NCI-H1105 (cell line): ENCODE measurements at regions not wholly inside any gene's neighbourhood (a gene's known extent, or its start where the extent isn't known, plus 50 kb on each side); places are given as distances from the start of the nearest gene placed in this dataset.
A peak's percentile ranks its signal among the peaks of the same experiment; 100 is the strongest.

Experiments
- DNase-seq: peaks from one replicate; lab custom pipeline; 2025; lab: John Stamatoyannopoulos, UW

GRCh38 chr6:95660544-95660943 lies 83.2 kb downstream of the MANEA start:
- DNase-seq: no peak

DNA sequence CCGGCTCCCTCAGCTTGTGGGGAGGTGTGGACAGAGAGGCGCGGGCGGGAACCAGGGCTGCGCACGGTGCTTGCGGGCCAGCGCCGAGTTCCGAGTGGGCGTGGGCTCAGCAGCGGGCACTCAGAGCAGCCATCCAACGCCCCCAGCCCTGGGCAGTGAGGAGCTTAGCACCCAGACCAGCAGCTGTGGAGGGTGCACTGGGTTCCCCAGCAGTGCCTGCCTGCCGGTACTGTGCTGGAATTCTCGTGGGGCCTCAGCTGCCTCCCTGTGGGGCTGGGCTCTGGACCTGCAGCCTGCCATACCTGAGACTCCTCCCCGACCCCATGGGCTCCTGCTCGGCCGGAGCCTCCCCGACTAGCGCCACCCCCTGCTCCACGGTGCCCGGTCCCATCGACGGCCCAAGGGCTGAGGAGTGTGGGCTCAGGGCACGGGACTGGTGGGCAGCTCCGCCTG lies 92.7 kb downstream of the MANEA start:
- DNase-seq: no peak

- DNase-seq: no peak
These were observed 98.8 kb downstream of the MANEA start for GRCh38 chr6:95676011-95676628.

GRCh38 chr6:95679981-95680380 lies 102.6 kb downstream of the MANEA start:
- no peak for DNase-seq

DNA sequence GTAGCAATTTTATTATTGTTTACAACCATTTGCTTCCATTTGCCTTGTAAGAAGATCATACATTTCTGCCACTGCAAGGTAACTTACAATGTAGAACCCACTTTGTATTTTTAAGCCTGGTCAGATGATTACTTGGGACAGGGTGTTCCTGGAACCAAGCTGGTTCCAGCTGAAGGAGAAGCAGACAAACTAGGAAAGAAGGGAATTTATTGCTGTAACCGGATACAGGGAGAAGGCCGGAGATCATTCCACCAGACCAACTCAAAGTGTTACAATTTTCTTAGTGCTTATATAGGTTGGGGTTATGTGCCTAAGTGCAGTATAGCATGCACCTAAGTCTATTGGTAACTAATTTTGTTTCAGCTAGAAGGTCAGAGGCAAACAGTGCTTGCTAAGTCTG lies 104.4 kb downstream of the MANEA start:
- DNase-seq: no peak

GRCh38 chr6:95682476-95682875 lies 105.1 kb downstream of the MANEA start:
- DNase-seq: no peak

- DNase-seq: no peak
These were observed 108.5 kb downstream of the MANEA start for GRCh38 chr6:95685822-95686221.

GRCh38 chr6:95686272-95686671 lies 108.9 kb downstream of the MANEA start:
- no peak for DNase-seq

- peak; percentile 63 for DNase-seq
These were observed 109.6 kb downstream of the MANEA start for GRCh38 chr6:95686895-95687294.

GRCh38 chr6:95687839-95688238 lies 110.5 kb downstream of the MANEA start:
- peak; percentile 35 for DNase-seq

DNA sequence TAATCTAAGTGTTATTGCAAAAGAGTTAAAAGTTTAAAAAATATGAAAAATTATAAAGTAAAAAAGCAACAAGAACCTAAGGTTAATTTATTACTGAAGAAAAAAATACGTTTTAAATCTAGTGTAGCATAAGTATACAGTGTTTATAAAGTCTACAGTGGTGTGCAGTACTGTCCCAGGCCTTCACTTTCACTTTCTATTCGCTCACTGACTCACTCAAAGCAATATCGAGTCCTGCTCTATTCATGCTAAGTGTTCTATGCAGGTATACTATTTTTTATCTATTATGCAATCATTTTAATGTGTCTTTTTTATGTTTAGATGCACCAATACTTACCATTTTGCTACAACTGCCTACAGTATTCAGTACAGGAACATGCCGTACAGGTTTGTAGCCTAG lies 113.0 kb downstream of the MANEA start:
- no peak for DNase-seq

- DNase-seq: no peak
These were observed 115.8 kb downstream of the MANEA start for GRCh38 chr6:95693108-95693507.

- no peak for DNase-seq
These were observed 120.9 kb downstream of the MANEA start for GRCh38 chr6:95698271-95698670.

DNA sequence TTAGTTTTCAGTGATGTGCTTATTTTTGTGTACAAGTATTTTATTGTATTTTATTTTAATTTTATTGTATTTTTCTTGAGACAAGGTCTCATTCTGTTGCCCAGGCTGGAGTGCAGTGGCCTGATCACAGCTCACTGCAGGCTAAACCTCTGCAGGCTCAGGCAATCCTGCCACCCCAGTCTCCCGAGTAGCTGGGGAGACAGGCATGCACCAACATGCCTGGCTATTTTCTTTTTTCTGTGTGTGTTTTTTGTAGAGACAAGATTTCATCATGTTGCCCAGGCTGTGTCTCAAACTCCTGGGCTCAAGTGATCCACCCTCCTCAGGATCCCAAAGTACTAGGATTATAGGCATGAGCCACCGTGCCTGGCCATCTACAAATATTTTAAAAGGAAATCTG lies 146.3 kb downstream of the MANEA start:
- DNase-seq: peak; percentile 2

DNA sequence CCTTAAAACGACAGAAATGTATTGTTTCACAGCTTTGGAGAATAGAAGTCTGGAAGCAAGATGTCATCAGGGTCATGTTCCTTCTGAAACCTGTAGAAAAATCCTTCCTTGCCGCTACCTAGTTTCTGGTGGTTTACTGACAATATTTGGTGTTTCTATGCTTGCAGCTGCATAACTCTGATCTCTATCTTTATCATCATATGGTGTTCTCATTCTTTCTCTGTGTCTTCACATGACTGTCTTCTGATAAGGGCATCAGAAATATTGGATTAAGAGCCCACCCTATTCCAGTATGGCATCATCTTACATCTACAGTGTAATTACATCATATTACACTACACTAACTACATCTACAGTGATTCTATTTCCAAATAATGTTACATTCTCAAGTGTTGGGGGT lies 148.0 kb downstream of the MANEA start:
- DNase-seq: no peak

DNA sequence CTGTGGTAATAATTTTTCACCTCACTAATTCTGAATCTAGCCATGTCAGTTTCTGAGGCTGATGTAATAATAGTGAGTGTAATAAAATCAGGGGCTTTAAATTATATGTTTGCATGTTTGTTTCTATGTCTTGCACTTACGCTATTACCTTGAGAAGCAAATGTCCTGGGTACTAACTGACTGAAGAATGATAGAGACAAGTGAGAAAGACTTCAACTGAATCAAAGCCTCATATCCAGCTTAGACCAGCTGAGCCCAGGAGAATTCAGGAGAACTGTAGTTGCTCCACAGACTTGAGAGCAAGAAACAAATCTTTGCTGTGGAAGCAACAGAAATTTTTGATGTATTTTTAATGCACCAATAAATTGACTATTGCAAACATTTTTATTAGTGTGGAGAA lies 162.8 kb downstream of the MANEA start:
- no peak for DNase-seq

GRCh38 chr6:95741045-95741444 lies 163.7 kb downstream of the MANEA start:
- no peak for DNase-seq

GRCh38 chr6:95742767-95743289 lies 165.5 kb downstream of the MANEA start:
- no peak for DNase-seq

GRCh38 chr6:95743591-95743990 lies 166.3 kb downstream of the MANEA start:
- DNase-seq: no peak

GRCh38 chr6:95758236-95759069 lies 181.1 kb downstream of the MANEA start:
- peak; percentile 16 for DNase-seq

DNA sequence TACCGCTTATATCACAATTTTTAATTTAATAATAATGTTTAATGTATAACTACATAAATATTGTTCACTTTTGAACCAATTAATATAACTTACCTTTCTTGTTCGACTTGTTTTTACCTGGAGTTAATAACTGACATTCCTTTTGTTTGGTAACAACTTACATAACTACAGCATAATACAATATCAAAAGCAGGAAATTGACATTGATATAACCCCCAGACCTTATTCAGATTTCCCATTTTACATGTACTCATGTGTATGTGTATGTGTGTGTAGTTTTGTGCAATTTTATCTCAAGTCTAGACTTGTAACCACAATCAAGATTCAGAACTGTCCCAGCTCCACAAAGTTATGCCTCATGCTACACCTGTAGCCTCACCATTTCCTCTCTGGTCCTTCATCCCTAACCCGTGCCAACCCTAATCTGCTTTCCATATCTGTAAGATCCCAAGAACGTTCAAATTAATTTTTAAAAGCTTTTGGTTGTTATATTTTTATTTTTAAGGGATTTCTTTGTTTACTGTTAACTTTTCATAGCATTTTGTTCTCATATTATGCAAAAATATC lies 190.6 kb downstream of the MANEA start:
- no peak for DNase-seq

GRCh38 chr6:95768539-95768938 lies 191.2 kb downstream of the MANEA start:
- DNase-seq: no peak

DNA sequence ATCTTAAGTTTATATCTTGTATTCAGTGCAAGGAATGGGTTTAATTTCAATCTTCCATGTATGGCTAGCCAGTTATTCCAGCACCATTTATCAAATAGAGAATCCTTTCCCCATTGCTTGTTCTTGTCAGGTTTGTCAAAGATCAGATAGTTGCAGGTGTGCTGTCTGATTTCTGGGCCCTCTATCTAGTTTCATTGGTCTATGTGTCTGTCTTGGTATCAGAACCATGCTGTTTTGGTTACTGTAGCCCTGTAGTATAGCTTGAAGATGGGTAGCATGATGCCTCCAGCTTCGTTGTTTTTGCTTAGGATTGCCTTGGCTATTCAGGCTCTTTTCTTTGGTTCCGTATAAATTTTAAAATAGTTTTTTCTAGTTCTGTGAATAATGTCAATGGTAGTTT lies 200.0 kb downstream of the MANEA start:
- DNase-seq: no peak
